GM12875 (cell line): ENCODE measurements at regions not wholly inside any gene's neighbourhood (a gene's known extent, or its start where the extent isn't known, plus 50 kb on each side); places are given as distances from the start of the nearest gene placed in this dataset.

ENCODE experiments used
- H3K4me3 ChIP-seq: one replicate; pipeline ENCODE4 v1.5.1; 2011; ENCODE audit warnings: low read depth, low read length, control low read depth
- CTCF ChIP-seq: IDR thresholded peaks from 2 replicates; pipeline ENCODE4 v1.5.1; 2011; ENCODE audit warnings: low read depth, mild to moderate bottlenecking, control low read depth, inconsistent platforms, low read length, moderate library complexity, borderline replicate concordance; ENCODE audit not compliant: insufficient read depth

DNA sequence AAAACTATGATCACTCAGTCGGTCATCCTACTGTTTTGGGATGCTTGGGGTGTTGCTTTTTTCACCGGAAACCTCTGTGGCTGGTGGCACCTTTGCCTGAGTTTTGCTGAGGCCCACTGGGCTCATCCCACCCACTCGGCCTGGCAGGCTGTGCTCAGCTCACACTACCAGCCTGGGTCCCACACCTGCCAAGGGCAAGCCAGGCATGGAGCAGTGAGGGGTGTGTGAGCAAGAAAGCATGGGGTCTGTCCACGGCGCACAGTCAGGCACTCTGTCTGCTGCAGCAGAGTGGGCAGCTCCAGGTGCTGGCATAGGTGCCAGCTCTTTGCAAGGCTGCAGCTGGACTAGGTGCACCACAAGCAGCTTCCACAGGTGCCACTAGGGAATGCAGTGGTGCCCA is 91.7 kb downstream of the TBXT start:
- no peak for TF ChIP-seq CTCF
- no peak overlapping the region for H3K4me3 ChIP-seq

GRCh38 chr6:166075186-166075585 is 92.5 kb downstream of the TBXT start:
- TF ChIP-seq CTCF, result no peak
- no peak overlapping the region for H3K4me3 ChIP-seq

- no peak for TF ChIP-seq CTCF
- no peak overlapping the region for H3K4me3 ChIP-seq
Measured at GRCh38 chr6:166073082-166073481, 94.6 kb downstream of the TBXT start.

DNA sequence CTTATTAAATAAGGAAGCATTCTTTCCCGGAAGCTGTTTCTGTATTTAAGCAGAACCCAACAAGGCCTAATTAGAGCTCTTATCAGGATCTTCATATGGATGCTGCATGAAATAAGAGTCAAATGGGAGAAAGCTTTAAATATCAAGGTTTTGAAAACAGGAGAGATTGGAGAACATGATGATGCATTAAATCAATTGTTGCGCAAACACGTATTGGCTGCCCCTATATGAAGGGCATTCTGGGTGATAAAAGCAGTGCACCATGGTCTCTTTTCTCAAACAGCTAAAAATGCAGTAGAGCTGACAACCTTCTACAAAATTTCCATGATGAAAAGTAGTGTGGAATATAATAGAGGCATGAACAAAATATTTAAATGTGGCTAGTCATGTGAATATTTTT is 98.9 kb downstream of the TBXT start:
- no peak overlapping the region for H3K4me3 ChIP-seq
- TF ChIP-seq CTCF, result no peak

DNA sequence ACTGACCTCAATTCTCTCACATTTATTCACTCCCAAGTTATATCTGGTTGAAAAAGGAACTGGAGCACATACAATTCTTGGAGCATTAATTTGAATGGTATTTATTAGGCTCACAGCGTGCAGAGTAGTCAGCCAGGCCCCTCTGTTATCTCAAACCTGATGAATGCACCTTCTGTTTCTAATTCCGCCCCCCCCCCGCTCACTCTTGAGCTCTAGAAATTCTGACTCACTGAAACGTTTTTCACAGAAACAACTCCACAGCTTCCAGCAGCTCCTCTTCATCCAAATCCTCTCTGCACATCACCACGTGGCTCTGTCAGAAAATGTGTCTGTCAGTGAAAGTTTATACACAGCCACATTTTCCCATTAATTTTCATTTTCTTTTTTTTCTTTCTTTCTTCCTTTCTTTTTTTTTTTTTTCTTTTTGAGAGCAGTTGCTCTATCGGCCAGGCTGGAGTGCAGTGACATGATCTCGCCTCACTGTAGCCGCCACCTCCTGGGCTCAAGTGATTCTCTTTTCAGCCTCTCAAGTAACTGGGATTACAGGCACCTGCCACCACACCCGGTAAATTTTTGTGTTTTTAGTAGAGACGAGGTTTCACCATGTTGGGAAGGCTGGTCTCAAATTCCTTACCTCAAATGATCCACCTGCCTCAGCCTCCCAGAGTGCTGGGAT is 109.4 kb downstream of the TBXT start:
- no peak for TF ChIP-seq CTCF

GRCh38 chr6:166057431-166057830 is 110.2 kb downstream of the TBXT start:
- no peak for TF ChIP-seq CTCF
- H3K4me3 ChIP-seq, result no peak overlapping the region

More for the DNA sequence above, 109.4 kb downstream of the TBXT start:
- no peak overlapping the region for H3K4me3 ChIP-seq

GRCh38 chr6:166056637-166057036 is 111.0 kb downstream of the TBXT start:
- no peak for TF ChIP-seq CTCF

More at GRCh38 chr6:166056637-166057036, 111.0 kb downstream of the TBXT start:
- no peak overlapping the region for H3K4me3 ChIP-seq
